Stimulated activated CD8-positive, alpha-beta memory T cell treated with anti-CD3 and anti-CD28 coated beads, Interleukin-7, amount 100 ng/mL, for 1 hour (primary cell): ENCODE measurements at regions not wholly inside any gene's neighbourhood (a gene's known extent, or its start where the extent isn't known, plus 50 kb on each side); places are given as distances from the start of the nearest gene placed in this dataset.
"Not testable (repeated sequence)": the region's sequence is repeated elsewhere in the genome, so short reads cannot be mapped to it uniquely, and the experiment has no call there.

Experiments used
- DNase-seq, 2 donors: peaks; one replicate each; pipeline ENCODE4 v3.0.0-alpha.2; 2020; ENCODE audit warnings: low read depth in 2 of 2

GRCh38 chr18:46226461-46226860, 122.3 kb downstream of the HAUS1 start:
- DNase-seq: no peak

DNA sequence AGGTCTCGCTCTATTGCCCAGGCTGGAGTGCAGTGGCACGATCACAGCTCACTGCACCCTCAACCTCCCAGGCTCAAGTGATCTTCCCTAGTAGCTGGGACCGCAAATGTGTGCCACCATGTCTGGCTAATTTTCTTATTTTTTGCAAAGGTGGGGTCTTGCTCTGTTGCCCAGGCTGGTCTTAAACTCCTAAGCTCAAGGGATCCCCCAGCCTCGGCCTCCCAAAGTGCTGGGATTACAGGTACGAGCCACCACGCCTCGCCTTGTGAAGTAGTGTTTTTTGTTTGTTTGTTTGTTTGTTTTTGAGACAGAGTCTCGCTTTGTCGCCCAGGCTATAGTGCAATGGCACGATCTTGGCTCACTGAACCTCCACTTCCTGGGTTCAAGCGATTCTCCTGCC, 125.5 kb downstream of the HAUS1 start:
- not testable (repeated sequence) for DNase-seq

DNA sequence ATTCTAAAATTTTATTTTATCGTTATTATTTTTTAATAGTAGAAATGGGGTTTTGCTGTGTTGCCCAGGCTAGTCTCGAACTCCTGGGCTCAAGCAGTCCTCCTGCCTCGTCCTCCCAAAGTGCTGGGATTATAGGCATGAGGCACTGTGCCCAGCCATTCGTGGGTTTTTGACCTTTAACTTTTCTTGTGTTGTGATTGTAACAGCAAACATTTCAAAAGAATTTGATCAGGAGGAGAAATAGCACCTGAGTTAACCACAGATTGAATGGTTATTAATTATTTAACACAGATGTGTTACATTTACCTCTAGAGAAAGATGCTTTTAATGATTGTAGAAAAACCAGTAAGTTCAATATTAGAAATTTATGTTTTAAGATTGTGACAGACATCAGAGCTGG, 132.0 kb downstream of the HAUS1 start:
- DNase-seq: no peak

DNA sequence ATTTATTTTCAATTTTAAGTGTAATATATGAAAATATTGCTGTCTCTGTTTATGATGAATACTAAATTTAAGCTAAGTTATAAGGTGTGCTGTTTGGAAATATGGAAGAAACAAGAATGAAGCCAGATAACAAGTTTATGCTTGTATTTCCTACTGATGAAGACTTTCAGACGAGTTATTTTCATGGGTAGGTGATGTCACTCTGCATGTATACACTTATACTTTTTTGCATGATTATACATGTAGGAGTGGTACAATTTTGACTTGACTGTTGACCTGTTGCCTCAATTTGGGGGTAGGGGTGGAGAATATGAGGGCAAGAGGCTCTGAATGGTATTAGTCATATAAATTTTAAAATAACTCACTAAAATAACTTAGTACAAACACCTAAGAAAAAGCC, 133.7 kb downstream of the HAUS1 start:
- no peak for DNase-seq

GRCh38 chr18:46239549-46239948, 135.4 kb downstream of the HAUS1 start:
- DNase-seq: no peak

DNA sequence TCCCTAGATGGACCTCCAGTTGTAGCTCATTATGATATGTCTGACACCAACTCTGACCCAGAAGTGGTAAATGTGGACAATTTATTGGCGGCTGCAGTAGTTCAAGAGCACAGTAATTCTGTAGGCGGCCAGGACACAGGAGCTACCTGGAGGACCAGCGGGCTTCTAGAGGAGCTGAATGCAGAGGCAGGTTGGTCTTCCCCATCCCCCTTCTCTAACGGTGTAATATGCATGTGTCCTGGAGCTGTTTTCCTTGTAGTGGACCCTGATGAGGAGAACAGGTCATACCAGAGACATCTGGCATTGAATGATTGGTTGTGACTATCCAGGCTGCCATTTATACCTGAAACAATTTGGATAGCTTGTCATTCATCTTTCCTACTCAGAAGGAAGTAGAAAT, 135.8 kb downstream of the HAUS1 start:
- no peak for DNase-seq

DNA sequence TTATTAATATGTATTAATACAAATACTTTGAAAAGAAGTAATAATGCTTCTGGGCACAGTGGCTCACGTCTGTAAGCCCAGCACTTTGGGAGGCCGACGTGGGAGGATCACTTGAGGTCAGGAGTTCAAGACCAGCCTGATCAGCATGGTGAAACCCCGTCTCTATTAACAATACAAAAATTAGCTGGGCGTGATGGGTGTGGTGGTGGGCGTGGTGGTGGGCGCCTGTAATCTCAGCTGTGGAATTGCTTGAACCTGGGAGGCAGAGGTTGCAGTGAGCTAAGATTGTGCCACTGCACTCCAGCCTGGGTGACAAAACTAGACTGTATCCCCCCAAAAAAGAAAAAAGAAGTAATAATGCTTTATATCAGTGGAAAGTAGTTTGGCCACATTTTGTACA, 137.2 kb downstream of the HAUS1 start:
- DNase-seq: not testable (repeated sequence)

DNA sequence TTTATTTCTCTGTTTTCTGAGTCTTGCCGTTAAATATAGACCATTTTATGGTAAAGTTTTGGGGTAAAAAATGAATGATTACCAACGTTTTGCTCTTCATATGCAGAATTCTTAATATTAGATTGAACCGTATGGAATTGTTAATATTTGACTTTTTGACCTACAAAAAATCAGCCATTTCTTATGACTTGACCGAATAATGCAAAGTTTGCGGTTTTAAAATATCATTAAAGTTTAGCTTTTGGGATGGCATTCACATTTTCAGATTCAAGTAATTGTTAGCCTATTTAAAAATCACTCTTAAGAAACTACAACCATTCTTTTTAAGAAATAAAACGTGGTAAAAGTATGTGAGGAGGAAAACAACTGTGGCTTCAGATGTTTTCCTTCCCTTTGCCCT, 138.0 kb downstream of the HAUS1 start:
- no peak for DNase-seq

GRCh38 chr18:46243095-46243494, 138.9 kb downstream of the HAUS1 start:
- no peak for DNase-seq

GRCh38 chr18:46243673-46244072, 139.5 kb downstream of the HAUS1 start:
- no peak for DNase-seq

- no peak for DNase-seq
Measured at GRCh38 chr18:46246101-46246500, 141.9 kb downstream of the HAUS1 start.

GRCh38 chr18:46247942-46248341, 143.8 kb downstream of the HAUS1 start:
- DNase-seq: no peak

DNA sequence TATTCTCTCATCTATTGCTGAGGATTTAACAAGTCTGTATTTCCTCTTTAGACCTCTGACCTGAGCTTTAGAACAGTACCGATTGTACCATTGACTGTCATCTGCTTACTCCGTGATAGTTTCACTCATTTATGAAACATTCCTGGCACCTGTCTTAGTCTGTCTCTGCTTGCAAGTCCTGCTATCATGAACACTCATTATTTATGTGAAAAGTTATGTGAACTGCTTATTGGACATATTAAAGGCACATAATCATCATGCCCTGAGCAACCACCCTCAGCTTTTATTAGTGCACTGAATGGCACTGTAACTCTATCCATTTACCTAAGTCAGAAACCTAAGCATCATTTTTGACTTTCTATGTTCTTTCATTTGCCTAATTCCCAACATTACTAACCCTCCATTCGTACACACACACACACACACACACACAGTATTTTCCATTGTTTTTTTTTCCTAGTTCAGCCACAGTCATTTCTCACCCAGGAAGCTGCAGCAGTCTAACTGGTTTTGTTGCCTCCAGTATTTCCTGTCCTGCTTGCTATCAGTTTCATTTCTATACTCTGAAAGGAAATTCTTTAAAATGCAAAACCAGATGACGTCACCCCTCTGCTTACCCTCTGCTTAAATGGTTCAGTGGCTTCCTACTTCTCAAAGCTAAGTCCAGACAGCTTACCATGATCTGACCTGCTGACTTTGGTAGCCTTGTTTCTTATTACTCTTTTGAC, 146.1 kb downstream of the HAUS1 start:
- peak; percentile 8 to 19 for DNase-seq

- no peak for DNase-seq
Measured at GRCh38 chr18:46250812-46251173, 146.6 kb downstream of the HAUS1 start.

- no peak for DNase-seq
Measured at GRCh38 chr18:46252759-46253158, 148.6 kb downstream of the HAUS1 start.

GRCh38 chr18:46253498-46253897, 149.3 kb downstream of the HAUS1 start:
- DNase-seq: no peak

DNA sequence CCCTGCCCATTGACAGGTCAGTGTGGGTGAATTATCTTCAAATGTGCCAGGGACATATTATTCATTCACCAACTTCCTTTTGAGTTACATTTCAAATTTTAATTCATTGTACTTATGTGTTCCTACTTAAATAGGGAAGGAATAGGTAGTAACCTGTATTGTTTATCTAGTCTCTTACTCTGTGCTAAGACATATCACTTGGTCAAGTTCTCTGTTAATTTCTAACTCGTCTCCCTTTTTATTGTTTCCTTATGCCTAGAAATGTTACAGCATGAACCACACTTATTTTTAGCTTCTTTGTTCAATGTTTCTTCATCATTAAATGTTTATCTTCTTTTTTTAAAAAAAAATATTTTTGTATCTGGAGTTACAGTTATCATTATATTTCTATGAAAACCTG, 151.9 kb downstream of the HAUS1 start:
- no peak for DNase-seq

DNA sequence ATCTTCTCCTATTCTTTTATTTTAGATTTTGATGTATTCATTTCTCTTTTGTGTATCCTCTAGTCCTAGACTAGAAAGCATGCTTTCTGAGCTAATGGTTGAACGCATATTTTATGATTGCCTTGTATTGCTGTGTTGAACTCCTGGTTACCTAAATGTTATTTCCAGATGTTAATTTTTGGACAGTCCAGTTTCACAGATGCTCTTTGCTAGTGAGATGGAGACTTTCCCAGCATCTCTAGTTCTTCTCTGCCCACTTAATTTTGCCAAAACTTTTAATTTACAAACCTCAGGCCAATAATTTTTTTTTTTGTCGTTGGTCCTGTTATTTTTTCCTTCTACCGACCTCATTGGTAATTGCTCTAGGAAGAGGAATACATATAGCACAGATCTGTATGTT, 153.2 kb downstream of the HAUS1 start:
- no peak for DNase-seq

DNA sequence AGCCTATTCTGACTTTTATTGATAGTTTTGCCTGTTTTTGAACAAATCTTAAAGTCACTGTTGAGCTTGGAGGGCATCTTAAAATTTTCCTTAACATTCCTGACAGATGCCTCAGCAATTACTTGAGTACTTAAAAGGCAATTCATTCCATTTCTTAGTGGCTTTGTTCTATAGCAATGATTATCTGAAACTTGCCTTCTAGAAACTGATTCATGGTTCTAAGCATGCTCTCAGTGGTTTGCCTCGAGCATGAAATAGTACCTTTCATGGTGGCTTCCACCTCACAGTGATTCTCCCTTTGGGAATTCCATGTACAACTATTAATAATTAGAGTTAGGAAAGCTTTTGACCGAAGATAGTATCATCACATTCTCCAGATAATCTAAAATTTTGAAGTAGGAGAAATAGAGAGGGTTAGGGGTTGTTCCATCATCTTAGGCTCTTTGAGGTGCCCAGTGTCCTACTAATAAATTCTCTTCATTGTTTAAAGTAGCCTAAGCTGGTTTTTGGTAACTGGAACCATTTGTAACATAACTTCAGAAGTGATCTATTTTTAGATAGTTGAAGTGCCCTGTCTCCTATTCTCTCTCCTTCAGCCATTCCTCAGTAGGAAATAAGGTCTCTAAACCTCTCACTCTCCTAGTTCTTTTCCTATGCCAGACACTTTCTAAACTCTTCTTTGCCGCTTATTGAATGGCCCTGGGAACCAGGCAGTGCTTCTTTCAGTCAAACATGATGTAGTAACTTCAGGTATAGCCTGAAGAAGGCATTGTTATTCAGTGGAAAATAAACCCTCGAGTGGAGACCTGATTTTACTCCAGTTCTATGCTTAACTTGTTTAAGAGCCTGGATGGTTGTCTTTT, 156.1 kb downstream of the HAUS1 start:
- no peak for DNase-seq

DNA sequence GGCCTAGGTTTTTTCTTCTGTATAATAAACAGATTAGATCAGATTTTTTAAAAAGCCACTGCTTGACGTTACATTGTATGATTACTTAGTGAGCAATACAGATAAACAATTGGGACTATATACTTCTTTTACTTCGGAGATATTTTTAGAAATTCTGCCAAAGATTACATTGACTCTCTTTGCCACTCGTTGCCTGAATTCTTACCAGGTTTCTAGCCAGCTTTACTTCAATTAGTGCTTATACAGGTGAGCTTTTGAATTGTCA, 156.6 kb downstream of the HAUS1 start:
- DNase-seq: no peak

GRCh38 chr18:46261799-46262198, 157.6 kb downstream of the HAUS1 start:
- no peak for DNase-seq

- DNase-seq: no peak
Measured at GRCh38 chr18:46262856-46263255, 158.7 kb downstream of the HAUS1 start.

GRCh38 chr18:46264255-46264654, 160.1 kb downstream of the HAUS1 start:
- no peak for DNase-seq
